ENCODE measurements at regions not wholly inside any gene's neighbourhood (a gene's known extent, or its start where the extent isn't known, plus 50 kb on each side); places are given as distances from the start of the nearest gene placed in this dataset.
A peak's percentile ranks its signal among the peaks of the same experiment; 100 is the strongest.

DNA sequence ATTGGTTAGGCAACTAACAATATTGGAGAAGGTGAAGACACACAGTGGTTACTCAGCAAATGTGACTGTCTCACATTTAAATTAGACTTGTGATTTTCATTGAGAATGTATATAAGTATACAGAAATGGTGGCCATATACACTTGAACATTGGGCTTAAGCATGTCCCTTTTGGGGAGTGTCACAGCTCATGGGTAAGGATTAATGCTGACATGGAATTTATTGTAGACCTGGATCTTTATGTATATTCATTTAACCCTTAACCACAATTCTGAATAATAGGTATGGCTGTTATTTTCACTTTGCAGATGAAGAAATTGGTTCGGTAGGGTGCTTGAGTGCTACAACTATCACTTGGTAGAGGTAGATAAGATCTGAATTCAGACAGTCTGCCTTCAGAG, 95.5 kb upstream of the WDFY3 start:
- ChIA-PET CTCF (no interaction called here), POLR2A (ENCODE audit: unreplicated experiment) (no interaction called here)
- Histone ChIP-seq H3K27ac (ENCODE audit: low read length) (no peak overlapping the region), H2AFZ (ENCODE audit: low read length) (no peak overlapping the region), H3K27me3 (ENCODE audit: low read length) (no peaks in the 10 kb centered on the region), H3K4me2 (ENCODE audit: low read length) (no peak overlapping the region), H3K79me2 (ENCODE audit: low read length) (no peaks in the 10 kb centered on the region), H3K36me3 (ENCODE audit: low read depth, low read length) (no peaks in the 10 kb centered on the region), H3K9ac (ENCODE audit: low read length) (no peak overlapping the region), H3K4me1 (ENCODE audit: insufficient read depth, low read length) (peaks cover 4% of the 10 kb centered on the region), H3F3A (ENCODE audit: low read length, unreplicated experiment) (no peaks in the 10 kb centered on the region), H3K9me3 (ENCODE audit: low read length) (no peaks in the 10 kb centered on the region), H4K20me1 (ENCODE audit: low read length) (no peaks in the 10 kb centered on the region), H3K4me3 (ENCODE audit: low read length) (no peak overlapping the region), H3K9me2 (replicated peaks; ENCODE audit: low read length) (no peaks in the 10 kb centered on the region)
- no peak for DNase-seq
- TF ChIP-seq, protein P1, sequence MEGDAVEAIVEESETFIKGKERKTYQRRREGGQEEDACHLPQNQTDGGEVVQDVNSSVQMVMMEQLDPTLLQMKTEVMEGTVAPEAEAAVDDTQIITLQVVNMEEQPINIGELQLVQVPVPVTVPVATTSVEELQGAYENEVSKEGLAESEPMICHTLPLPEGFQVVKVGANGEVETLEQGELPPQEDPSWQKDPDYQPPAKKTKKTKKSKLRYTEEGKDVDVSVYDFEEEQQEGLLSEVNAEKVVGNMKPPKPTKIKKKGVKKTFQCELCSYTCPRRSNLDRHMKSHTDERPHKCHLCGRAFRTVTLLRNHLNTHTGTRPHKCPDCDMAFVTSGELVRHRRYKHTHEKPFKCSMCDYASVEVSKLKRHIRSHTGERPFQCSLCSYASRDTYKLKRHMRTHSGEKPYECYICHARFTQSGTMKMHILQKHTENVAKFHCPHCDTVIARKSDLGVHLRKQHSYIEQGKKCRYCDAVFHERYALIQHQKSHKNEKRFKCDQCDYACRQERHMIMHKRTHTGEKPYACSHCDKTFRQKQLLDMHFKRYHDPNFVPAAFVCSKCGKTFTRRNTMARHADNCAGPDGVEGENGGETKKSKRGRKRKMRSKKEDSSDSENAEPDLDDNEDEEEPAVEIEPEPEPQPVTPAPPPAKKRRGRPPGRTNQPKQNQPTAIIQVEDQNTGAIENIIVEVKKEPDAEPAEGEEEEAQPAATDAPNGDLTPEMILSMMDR (conservative IDR thresholded peaks at IDR 0.05; ENCODE audit: low read depth, low read length): no peak
- TF ChIP-seq EZH2phosphoT487 (IDR thresholded peaks at IDR 0.05; ENCODE audit: borderline replicate concordance, low read length) (no peak), EZH2 (IDR thresholded peaks at IDR 0.05; ENCODE audit: low read length, unreplicated experiment) (no peak)
- BruUV-seq (replicated peaks): no TSS peak
- intact Hi-C loops (cut with micrococcal nuclease): no loop called here
- ATAC-seq: no peak

DNA sequence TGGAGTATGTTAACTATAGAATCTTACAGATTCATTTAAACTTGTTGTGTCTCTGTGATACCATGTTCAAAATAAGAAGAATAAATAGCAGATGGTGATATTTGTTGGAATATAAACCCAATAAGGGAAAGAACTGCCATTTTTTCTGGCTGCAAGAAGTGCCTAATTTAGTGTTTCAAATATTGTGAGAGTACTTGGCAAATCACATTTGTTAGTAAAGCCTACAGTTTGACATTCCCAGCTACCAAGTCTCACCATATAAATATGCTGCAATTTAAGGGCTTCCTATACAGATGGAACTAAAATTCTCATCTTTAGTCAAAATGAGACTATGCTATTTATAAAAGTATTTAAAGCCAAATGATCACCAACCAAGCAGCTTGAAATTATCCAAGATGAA, 96.0 kb upstream of the WDFY3 start:
- Histone ChIP-seq H3K79me2 (ENCODE audit: low read length) (no peaks in the 10 kb centered on the region), H3K9me3 (ENCODE audit: low read length) (no peaks in the 10 kb centered on the region), H3K9me2 (replicated peaks; ENCODE audit: low read length) (no peaks in the 10 kb centered on the region), H2AFZ (ENCODE audit: low read length) (no peak overlapping the region), H3F3A (ENCODE audit: low read length, unreplicated experiment) (no peaks in the 10 kb centered on the region), H3K27me3 (ENCODE audit: low read length) (no peaks in the 10 kb centered on the region), H3K4me2 (ENCODE audit: low read length) (no peak overlapping the region), H3K36me3 (ENCODE audit: low read depth, low read length) (no peaks in the 10 kb centered on the region), H3K4me3 (ENCODE audit: low read length) (no peak overlapping the region), H3K27ac (ENCODE audit: low read length) (no peak overlapping the region), H3K9ac (ENCODE audit: low read length) (no peak overlapping the region), H4K20me1 (ENCODE audit: low read length) (no peaks in the 10 kb centered on the region), H3K4me1 (ENCODE audit: insufficient read depth, low read length) (peaks cover 9% of the 10 kb centered on the region)
- POLR2A ChIA-PET (ENCODE audit: unreplicated experiment): no interaction called here
- BruUV-seq (replicated peaks): no TSS peak
- CTCF ChIA-PET: no interaction called here
- DNase-seq (no peak), ATAC-seq (no peak)
- intact Hi-C loops (cut with micrococcal nuclease): no loop called here
- no peak for TF ChIP-seq EZH2phosphoT487 (IDR thresholded peaks at IDR 0.05; ENCODE audit: borderline replicate concordance, low read length)
- no peak for TF ChIP-seq EZH2 (IDR thresholded peaks at IDR 0.05; ENCODE audit: low read length, unreplicated experiment)
- TF ChIP-seq, protein P1 (conservative IDR thresholded peaks at IDR 0.05; ENCODE audit: low read depth, low read length): no peak

DNA sequence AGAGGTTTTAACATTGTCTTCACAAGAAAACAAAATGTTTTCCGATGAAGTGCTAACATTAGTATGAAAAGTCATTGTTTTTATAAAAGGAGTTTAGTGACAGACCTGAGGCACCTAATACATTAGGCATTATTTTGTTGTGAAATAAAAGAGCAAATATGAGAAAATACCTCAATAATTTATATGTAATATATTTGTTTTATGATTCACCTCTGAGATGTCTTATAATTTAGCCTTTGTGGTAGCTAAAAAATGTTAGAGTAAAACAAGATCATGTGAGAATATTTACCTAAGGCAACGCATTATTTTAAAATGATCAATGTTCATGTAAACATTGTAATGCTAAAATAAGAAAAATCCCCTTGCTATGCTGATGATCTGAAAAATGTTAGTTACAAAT, 100.9 kb upstream of the WDFY3 start:
- Histone ChIP-seq H3K27ac (ENCODE audit: low read length) (no peak overlapping the region), H3K27me3 (ENCODE audit: low read length) (no peaks in the 10 kb centered on the region), H3K36me3 (ENCODE audit: low read depth, low read length) (no peaks in the 10 kb centered on the region), H3K79me2 (ENCODE audit: low read length) (no peaks in the 10 kb centered on the region), H3K4me3 (ENCODE audit: low read length) (no peak overlapping the region), H4K20me1 (ENCODE audit: low read length) (no peaks in the 10 kb centered on the region), H2AFZ (ENCODE audit: low read length) (no peak overlapping the region), H3K9me2 (replicated peaks; ENCODE audit: low read length) (no peaks in the 10 kb centered on the region), H3K9ac (ENCODE audit: low read length) (no peak overlapping the region), H3K4me2 (ENCODE audit: low read length) (peak overlapping the region; percentile 44), H3F3A (ENCODE audit: low read length, unreplicated experiment) (no peaks in the 10 kb centered on the region), H3K4me1 (ENCODE audit: insufficient read depth, low read length) (peaks cover 14% of the 10 kb centered on the region), H3K9me3 (ENCODE audit: low read length) (no peaks in the 10 kb centered on the region)
- TF ChIP-seq EZH2phosphoT487 (IDR thresholded peaks at IDR 0.05; ENCODE audit: borderline replicate concordance, low read length): no peak
- TF ChIP-seq, protein P1 (conservative IDR thresholded peaks at IDR 0.05; ENCODE audit: low read depth, low read length): no peak
- TF ChIP-seq EZH2 (IDR thresholded peaks at IDR 0.05; ENCODE audit: low read length, unreplicated experiment): no peak
- ChIA-PET CTCF (no interaction called here), POLR2A (ENCODE audit: unreplicated experiment) (no interaction called here)
- intact Hi-C loops (cut with micrococcal nuclease): no loop called here
- DNase-seq (peak; percentile 53), ATAC-seq (peak; percentile 62)
- BruUV-seq (replicated peaks): no TSS peak
